Activated naive CD4-positive, alpha-beta T cell (primary cell): ENCODE measurements at regions not wholly inside any gene's neighbourhood (a gene's known extent, or its start where the extent isn't known, plus 50 kb on each side); places are given as distances from the start of the nearest gene placed in this dataset.

ENCODE experiments used
- DNase-seq, 4 experiments: peaks; one replicate each; lab custom pipeline; 2025; lab: John Stamatoyannopoulos, UW

GRCh38 chr1:36553591-36554322, 71.0 kb upstream of the CSF3R start:
- DNase-seq, result peak in 3 of 4 experiments; percentile 15 to 40 (median 29)

- DNase-seq, result no peak
Measured at GRCh38 chr1:36542962-36543515, 60.3 kb upstream of the CSF3R start.

GRCh38 chr1:36542024-36542961, 59.6 kb upstream of the CSF3R start:
- DNase-seq, result no peak

DNA sequence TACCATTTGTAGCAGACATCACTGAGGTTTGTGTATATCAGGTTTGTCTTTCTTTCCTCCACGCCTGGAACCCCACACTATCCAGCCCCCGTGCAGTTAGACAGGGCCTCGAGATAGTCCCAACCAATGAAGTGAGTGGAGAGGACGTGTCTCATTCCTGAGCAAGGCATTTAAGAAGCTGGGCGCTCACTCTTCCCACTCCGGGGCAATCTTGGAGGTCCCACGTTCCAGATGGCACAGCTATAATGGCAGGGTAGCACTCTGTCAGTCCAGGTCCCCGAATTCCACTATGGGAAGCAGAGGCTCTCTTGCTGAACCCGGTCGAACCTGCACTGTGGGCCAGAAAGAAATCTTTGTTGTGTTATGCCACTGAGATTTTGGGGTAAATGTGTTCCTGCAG, 57.3 kb upstream of the CSF3R start:
- no peak for DNase-seq

- no peak for DNase-seq
Measured at GRCh38 chr1:36539526-36539925, 56.8 kb upstream of the CSF3R start.

DNA sequence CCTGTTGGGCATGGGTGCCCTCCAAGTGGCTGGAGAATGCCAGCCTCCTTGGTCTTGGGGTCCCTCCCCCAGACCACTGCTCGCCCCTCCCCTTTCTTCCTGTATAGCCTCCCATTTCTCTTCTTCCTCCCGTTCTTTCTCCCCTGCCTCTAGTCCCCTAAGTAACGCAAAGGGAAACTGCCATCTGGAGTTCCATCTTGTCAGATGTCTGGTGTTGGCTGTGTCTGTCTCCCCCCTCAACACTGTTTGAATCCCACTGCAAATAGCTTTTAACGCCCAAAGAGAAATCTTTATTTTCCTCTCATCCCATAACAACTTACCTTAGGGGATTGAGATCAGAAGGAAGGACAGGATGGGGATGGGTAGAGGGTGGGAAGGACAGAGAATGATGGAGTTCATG, 55.3 kb upstream of the CSF3R start:
- DNase-seq, result no peak

DNA sequence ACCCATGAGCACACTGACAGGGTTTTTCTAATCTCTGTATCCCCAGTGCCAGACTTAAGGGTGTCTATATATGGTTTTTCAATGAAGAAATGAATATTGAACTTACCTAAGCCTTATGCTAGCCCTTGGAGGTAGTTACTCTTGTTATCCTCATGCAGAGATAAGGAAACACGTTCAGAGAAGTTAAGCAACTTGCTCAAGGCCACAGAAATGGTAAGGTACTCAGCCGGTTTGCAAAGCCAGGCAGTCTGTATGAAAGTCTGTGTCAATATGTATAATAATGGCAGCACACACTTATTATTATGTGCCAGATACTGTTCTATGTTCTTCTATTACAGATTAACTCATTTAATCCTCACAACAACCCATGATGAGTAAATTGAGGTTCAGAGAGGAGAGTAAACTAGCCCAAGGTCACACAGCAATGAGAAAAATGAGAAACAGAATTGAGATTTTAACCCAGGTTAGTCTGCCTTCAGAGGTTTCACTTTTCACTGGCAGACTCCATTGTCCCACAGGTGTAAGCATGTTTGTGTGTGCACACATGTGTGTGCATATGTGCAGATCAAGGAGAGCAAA, 54.6 kb upstream of the CSF3R start:
- DNase-seq, result no peak

DNA sequence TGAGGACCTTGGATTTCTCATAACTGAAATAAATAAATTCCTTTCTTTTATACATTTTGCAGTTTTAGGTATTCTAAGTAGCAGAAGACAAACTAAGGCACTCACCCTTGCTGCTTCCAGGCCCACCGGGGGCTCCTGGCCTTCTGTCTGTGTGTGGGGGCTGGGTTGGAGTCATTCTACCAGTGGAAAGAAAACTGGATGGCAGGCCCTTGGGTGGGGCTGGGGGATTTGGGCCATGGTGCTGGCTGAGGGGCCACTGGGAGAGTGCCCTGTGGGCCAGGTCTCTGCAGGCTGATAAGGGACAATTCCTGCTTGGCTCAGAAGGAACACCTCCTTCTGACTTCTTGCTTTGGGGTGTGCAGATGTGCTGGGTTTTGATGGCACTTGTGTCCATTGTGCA, 54.0 kb upstream of the CSF3R start:
- no peak for DNase-seq

DNA sequence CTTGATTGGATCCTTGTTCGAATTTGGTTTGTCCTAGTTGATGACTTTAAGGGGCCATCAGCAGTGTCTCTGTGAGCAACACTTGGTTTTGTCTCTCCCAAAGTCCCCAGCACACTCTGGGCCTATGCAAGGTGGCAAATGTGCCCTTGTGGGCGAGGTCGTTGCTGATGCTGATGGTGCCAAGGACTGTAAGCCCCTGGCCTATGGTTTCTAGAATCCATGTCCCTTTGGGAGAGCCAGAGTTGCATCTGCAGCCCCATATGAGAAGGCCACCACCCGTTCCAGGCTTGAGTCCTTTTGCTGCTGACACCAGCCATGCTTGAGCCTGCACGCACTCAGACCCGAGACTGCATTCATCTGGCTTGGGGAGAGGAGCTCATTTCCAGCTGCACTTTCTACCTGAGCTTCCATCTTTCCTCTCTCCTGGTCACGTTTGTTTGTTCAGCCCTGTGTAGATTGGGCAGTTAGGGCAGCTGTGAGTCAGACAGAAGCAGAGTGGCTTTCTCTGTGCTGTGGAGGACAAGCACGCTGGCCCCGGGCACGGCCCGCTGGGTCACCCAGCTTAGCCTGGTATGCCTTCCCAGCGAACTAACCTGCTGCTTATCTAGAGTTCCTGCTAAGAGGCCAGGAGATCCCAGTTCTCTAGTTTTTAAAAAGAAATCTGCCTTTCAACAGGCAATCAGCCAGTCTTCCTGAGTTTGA, 52.1 kb upstream of the CSF3R start:
- no peak for DNase-seq

DNA sequence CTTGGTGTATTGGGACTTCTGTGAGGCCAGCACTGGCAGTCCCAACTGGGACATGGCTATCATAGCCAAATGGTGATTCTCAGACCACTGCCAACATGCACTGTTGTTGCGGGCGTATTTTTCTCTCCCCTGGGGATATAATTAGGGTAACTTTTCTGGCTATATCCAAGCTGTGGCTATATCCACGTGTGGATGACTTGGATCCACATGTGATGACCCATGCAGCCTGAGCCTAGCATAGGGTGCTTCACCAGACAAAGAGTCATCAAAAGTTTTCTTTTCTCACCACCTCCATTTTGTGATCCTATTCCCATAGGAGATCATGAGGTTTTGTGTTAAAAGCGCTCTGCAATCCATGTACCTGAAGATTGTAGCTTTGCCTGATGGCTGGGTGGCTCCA, 51.2 kb upstream of the CSF3R start:
- no peak for DNase-seq

DNA sequence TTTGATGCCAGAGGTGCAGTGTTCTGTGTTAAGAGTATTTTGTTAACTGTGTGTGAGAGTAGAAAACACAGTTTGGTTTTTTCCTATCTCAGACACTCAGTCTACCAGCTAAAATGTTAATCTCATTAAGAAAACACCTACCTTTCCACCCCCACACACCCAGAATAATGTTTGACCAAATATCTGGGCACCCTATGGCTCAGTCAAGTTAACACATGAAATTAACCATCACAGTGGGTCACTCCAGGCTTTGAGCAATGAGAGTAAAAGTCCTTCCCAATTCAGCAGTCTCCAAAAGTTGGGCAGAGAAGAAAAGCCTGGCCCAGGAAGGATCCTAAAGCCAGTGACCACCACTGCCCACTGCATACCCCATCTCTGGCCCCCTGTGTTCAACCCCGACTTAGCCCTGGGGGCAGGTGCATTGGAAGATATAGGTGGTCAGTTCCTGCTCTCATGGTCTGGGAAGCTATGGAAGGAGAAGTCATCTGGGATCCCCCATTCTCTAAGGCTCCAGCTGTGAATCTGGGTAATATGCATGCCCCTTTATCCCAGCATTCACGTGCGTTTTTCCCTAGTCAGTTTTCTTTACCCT, 50.2 kb upstream of the CSF3R start:
- no peak for DNase-seq
